Loucy (cell line): ENCODE measurements at regions not wholly inside any gene's neighbourhood (a gene's known extent, or its start where the extent isn't known, plus 50 kb on each side); places are given as distances from the start of the nearest gene placed in this dataset.
"Not testable (repeated sequence)": the region's sequence is repeated elsewhere in the genome, so short reads cannot be mapped to it uniquely, and the experiment has no call there.

Experiments
- EZH2phosphoT487 ChIP-seq: fragments of 200-600 bp; IDR thresholded peaks from 2 replicates; pipeline ENCODE4 v1.6.1; 2018; ENCODE audit warnings: antibody characterized with exemption, mild to moderate bottlenecking, moderate library complexity, borderline replicate concordance
- TF ChIP-seq, protein P1 (sequence below): fragments of 200-600 bp; sonication (generic); conservative IDR thresholded peaks from 2 replicates; pipeline ENCODE4 v1.5.1; 2014; ENCODE audit warnings: mild to moderate bottlenecking, antibody characterized with exemption, low read length

DNA sequence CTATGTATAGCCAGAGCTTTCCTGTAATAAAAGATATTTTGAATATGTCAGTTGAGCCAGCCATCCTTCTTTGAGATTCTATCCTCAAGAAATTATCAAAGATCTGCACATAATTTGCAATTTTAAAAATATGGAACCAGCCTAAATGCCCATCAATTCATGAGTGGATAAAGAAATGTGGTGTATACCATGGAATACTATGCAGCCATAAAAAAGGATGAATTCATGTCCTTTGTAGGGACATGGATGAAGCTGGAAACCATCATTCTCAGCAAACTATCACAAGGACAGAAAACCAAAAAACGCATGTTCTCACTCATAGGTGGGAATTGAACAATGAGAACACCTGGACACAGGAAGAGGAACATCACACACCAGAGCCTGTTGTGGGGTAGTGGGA lies 150.5 kb upstream of the TOP1 start:
- TF ChIP-seq, protein P1, sequence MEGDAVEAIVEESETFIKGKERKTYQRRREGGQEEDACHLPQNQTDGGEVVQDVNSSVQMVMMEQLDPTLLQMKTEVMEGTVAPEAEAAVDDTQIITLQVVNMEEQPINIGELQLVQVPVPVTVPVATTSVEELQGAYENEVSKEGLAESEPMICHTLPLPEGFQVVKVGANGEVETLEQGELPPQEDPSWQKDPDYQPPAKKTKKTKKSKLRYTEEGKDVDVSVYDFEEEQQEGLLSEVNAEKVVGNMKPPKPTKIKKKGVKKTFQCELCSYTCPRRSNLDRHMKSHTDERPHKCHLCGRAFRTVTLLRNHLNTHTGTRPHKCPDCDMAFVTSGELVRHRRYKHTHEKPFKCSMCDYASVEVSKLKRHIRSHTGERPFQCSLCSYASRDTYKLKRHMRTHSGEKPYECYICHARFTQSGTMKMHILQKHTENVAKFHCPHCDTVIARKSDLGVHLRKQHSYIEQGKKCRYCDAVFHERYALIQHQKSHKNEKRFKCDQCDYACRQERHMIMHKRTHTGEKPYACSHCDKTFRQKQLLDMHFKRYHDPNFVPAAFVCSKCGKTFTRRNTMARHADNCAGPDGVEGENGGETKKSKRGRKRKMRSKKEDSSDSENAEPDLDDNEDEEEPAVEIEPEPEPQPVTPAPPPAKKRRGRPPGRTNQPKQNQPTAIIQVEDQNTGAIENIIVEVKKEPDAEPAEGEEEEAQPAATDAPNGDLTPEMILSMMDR = not testable (repeated sequence)
- not testable (repeated sequence) for TF ChIP-seq EZH2phosphoT487
